Mesenchymal stem cell (in vitro differentiated cells and primary cell): ENCODE measurements at regions not wholly inside any gene's neighbourhood (a gene's known extent, or its start where the extent isn't known, plus 50 kb on each side); places are given as distances from the start of the nearest gene placed in this dataset.

Source experiments
- DNase-seq: peaks from one replicate; pipeline ENCODE4 v3.0.0-alpha.2; 2013
- H2AFZ ChIP-seq: one replicate; pipeline ENCODE4 v1.6.1; 2013; ENCODE audit warnings: low read depth, mild to moderate bottlenecking, control low read depth, inconsistent platforms, low read length, moderate library complexity
- H2AK5ac ChIP-seq: 2 replicates; pipeline ENCODE4 v1.6.1; 2013; ENCODE audit warnings: low read length, moderate library complexity, mild to moderate bottlenecking, inconsistent platforms; ENCODE audit not compliant: severe bottlenecking
- H2BK120ac ChIP-seq: one replicate; pipeline ENCODE4 v1.6.1; 2013; ENCODE audit warnings: low read depth, mild to moderate bottlenecking, inconsistent platforms, low read length, moderate library complexity
- H2BK12ac ChIP-seq, 2 experiments: one replicate each; pipeline ENCODE4 v1.6.1; 2013; ENCODE audit warnings: inconsistent platforms in 2 of 2, low read length in 2 of 2, mild to moderate bottlenecking in 2 of 2, moderate library complexity in 2 of 2, control low read depth in 1 of 2
- H2BK15ac ChIP-seq: one replicate; pipeline ENCODE4 v1.6.1; 2013; ENCODE audit warnings: mild to moderate bottlenecking, low read depth, inconsistent platforms; ENCODE audit not compliant: poor library complexity, severe bottlenecking
- H2BK5ac ChIP-seq: 2 replicates; pipeline ENCODE4 v1.6.1; 2013; ENCODE audit warnings: low read depth, mild to moderate bottlenecking, low read length, control low read depth, inconsistent platforms; ENCODE audit not compliant: poor library complexity, severe bottlenecking
- H3K14ac ChIP-seq, 2 experiments: one replicate each; pipeline ENCODE4 v1.6.1; 2013; ENCODE audit warnings: inconsistent platforms in 2 of 2, low read length in 2 of 2, control low read depth in 1 of 2, mild to moderate bottlenecking in 1 of 2, moderate library complexity in 1 of 2
- H3K18ac ChIP-seq, 2 experiments: one replicate each; pipeline ENCODE4 v1.6.1; 2013; ENCODE audit warnings: inconsistent platforms in 2 of 2, low read length in 2 of 2, control low read depth in 1 of 2, low read depth in 1 of 2, mild to moderate bottlenecking in 1 of 2
- H3K23ac ChIP-seq, 2 experiments: one replicate each; pipeline ENCODE4 v1.6.1; 2013; ENCODE audit warnings: inconsistent platforms in 2 of 2, low read length in 2 of 2, mild to moderate bottlenecking in 2 of 2, moderate library complexity in 2 of 2, control low read depth in 1 of 2
- H3K27ac ChIP-seq: 2 replicates; pipeline ENCODE4 v1.5.1; 2013; ENCODE audit warnings: mild to moderate bottlenecking, moderate library complexity, low read length, control low read depth, inconsistent platforms; ENCODE audit not compliant: poor library complexity, severe bottlenecking
- H3K27me3 ChIP-seq, 2 experiments: 2 replicates each; pipeline versions ENCODE4 v1.6.1 to v1.7.0; 2013; ENCODE audit warnings: low read length in 2 of 2, mild to moderate bottlenecking in 2 of 2, moderate library complexity in 2 of 2, control low read depth in 1 of 2, inconsistent platforms in 1 of 2; ENCODE audit not compliant: control insufficient read depth in 1 of 2, insufficient read depth in 1 of 2
- H3K36me3 ChIP-seq, 2 experiments: 2 replicates each; pipeline versions ENCODE4 v1.6.1 to v1.7.0; 2013; ENCODE audit warnings: low read length in 2 of 2, control low read depth in 1 of 2, inconsistent platforms in 1 of 2, low read depth in 1 of 2, mild to moderate bottlenecking in 1 of 2; ENCODE audit not compliant: insufficient read depth in 2 of 2, control insufficient read depth in 1 of 2
- H3K4ac ChIP-seq, 2 experiments: one replicate each; pipeline ENCODE4 v1.6.1; 2013; ENCODE audit warnings: inconsistent platforms in 2 of 2, low read length in 2 of 2, mild to moderate bottlenecking in 2 of 2, moderate library complexity in 2 of 2, control low read depth in 1 of 2, low read depth in 1 of 2
- H3K4me1 ChIP-seq: 2 replicates; pipeline ENCODE4 v1.6.1; 2013; ENCODE audit warnings: low read depth, low read length, control low read depth; ENCODE audit not compliant: control insufficient read depth, insufficient read depth
- H3K4me2 ChIP-seq: 2 replicates; pipeline ENCODE4 v1.6.1; 2013; ENCODE audit warnings: low read length, mild to moderate bottlenecking, inconsistent platforms; ENCODE audit not compliant: poor library complexity, severe bottlenecking
- H3K4me3 ChIP-seq, 2 experiments: 2 replicates each; pipeline versions ENCODE4 v1.5.1 to v1.7.0; 2013; ENCODE audit warnings: low read length in 2 of 2, mild to moderate bottlenecking in 2 of 2, control low read depth in 1 of 2, low read depth in 1 of 2; ENCODE audit not compliant: insufficient read depth in 1 of 2
- H3K79me1 ChIP-seq: replicated peaks from 2 replicates; pipeline ENCODE4 v1.6.1; 2013; ENCODE audit warnings: mild to moderate bottlenecking, control low read depth, low read length, inconsistent platforms; ENCODE audit not compliant: poor library complexity, severe bottlenecking
- H3K9ac ChIP-seq: 2 replicates; pipeline ENCODE4 v1.7.0; 2013; ENCODE audit warnings: mild to moderate bottlenecking, low read length, moderate library complexity
- H3K9me3 ChIP-seq: 2 replicates; pipeline ENCODE4 v1.7.0; 2013; ENCODE audit warnings: mild to moderate bottlenecking, low read length; ENCODE audit not compliant: control insufficient read depth
- H4K8ac ChIP-seq: one replicate; pipeline ENCODE4 v1.6.1; 2013; ENCODE audit warnings: inconsistent platforms, mild to moderate bottlenecking, low read length, moderate library complexity
- H4K91ac ChIP-seq: one replicate; pipeline ENCODE4 v1.6.1; 2013; ENCODE audit warnings: mild to moderate bottlenecking, low read length, inconsistent platforms
- whole genome bisulfite sequencing: methylation state at CpG from one replicate; pipeline ENCODE4 v1.1.7; 2013; ENCODE audit warnings: mixed read lengths; 5-methylcytosine and 5-hydroxymethylcytosine counted together

GRCh38 chr1:234898455-234899033, 230.1 kb downstream of the TOMM20 start:
- Histone ChIP-seq H3K4ac (peak overlapping the region; percentile 6 to 48), H3K18ac (peak overlapping the region; percentile 57 to 88), H4K8ac (peak overlapping the region; percentile 7), H2AK5ac (peak overlapping the region; percentile 79), H3K4me1 (peaks cover 22% of the 10 kb centered on the region), H2BK12ac (peak overlapping the region; percentile 56 to 84), H3K9ac (no peak overlapping the region), H4K91ac (peak overlapping the region; percentile 5), H3K14ac (no peak overlapping the region), H3K23ac (no peak overlapping the region), H2BK5ac (no peak overlapping the region), H2BK120ac (no peak overlapping the region), H3K36me3 (no peaks in the 10 kb centered on the region), H3K27me3 (no peaks in the 10 kb centered on the region), H3K4me2 (no peak overlapping the region), H2BK15ac (peak overlapping the region; percentile 17), H3K27ac (no peak overlapping the region), H3K79me1 (no peaks in the 10 kb centered on the region), H3K9me3 (no peaks in the 10 kb centered on the region), H2AFZ (no peak overlapping the region), H3K4me3 (no peak overlapping the region)
- 95% methylated on average over 6 of the region's 9 CpGs for WGBS
- no peak for DNase-seq

- Histone ChIP-seq H4K91ac (no peak overlapping the region), H3K36me3 (no peaks in the 10 kb centered on the region), H3K23ac (no peak overlapping the region), H2BK120ac (no peak overlapping the region), H3K18ac (peak overlapping the region in 1 of 2 experiments; percentile 12), H3K27me3 (no peaks in the 10 kb centered on the region), H3K4me2 (no peak overlapping the region), H2BK12ac (peak overlapping the region; percentile 12 to 56), H3K79me1 (no peaks in the 10 kb centered on the region), H3K27ac (no peak overlapping the region), H3K14ac (no peak overlapping the region), H2AFZ (no peak overlapping the region), H3K4me3 (no peak overlapping the region), H3K4me1 (peaks cover 25% of the 10 kb centered on the region), H2BK5ac (no peak overlapping the region), H4K8ac (peak overlapping the region; percentile 7), H3K9ac (no peak overlapping the region), H2AK5ac (peak overlapping the region; percentile 21), H2BK15ac (peak overlapping the region; percentile 17), H3K4ac (no peak overlapping the region), H3K9me3 (no peaks in the 10 kb centered on the region)
- no peak for DNase-seq
- 96% methylated on average over 10 of the region's 10 CpGs for WGBS
These were observed 230.7 kb downstream of the TOMM20 start for GRCh38 chr1:234897754-234898454.

DNA sequence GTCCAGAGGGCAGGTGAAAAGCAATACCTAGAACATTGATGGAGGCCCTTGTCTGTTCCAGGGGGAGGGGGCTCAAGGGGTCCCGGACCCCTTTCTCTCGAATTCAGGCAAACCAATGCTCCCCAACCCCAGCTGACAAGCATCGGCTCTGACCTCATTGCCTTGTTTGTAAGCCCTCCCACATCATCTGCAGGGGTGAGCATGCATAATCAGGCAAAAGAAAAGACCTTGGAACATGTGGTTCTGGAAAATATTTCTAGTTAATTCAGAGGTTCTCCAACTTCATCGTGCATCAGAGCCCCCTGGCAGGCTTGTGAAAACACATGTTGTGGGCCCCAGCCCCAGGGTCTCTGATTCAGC, 231.3 kb downstream of the TOMM20 start:
- H3K14ac ChIP-seq: no peak overlapping the region
- H3K4me3 ChIP-seq: no peak overlapping the region
- no peak overlapping the region for H3K18ac ChIP-seq
- peak overlapping the region; percentile 47 for H4K91ac ChIP-seq
- no peak overlapping the region for H4K8ac ChIP-seq
- H3K9me3 ChIP-seq: no peaks in the 10 kb centered on the region
- H3K4me2 ChIP-seq: no peak overlapping the region
- no peaks in the 10 kb centered on the region for H3K36me3 ChIP-seq
- H3K27me3 ChIP-seq: no peaks in the 10 kb centered on the region
- H3K27ac ChIP-seq: no peak overlapping the region
- WGBS: 76% methylated on average over 4 of the region's 4 CpGs
- no peak overlapping the region for H2AK5ac ChIP-seq
- no peaks in the 10 kb centered on the region for H3K79me1 ChIP-seq
- no peak overlapping the region for H2BK5ac ChIP-seq
- no peak overlapping the region for H3K23ac ChIP-seq
- no peak overlapping the region for H3K4ac ChIP-seq
- H2BK15ac ChIP-seq: no peak overlapping the region
- H3K4me1 ChIP-seq: peaks cover 25% of the 10 kb centered on the region
- no peak overlapping the region for H3K9ac ChIP-seq
- DNase-seq: no peak
- H2BK12ac ChIP-seq: peak overlapping the region in 1 of 2 experiments; percentile 60
- no peak overlapping the region for H2BK120ac ChIP-seq
- no peak overlapping the region for H2AFZ ChIP-seq

DNA sequence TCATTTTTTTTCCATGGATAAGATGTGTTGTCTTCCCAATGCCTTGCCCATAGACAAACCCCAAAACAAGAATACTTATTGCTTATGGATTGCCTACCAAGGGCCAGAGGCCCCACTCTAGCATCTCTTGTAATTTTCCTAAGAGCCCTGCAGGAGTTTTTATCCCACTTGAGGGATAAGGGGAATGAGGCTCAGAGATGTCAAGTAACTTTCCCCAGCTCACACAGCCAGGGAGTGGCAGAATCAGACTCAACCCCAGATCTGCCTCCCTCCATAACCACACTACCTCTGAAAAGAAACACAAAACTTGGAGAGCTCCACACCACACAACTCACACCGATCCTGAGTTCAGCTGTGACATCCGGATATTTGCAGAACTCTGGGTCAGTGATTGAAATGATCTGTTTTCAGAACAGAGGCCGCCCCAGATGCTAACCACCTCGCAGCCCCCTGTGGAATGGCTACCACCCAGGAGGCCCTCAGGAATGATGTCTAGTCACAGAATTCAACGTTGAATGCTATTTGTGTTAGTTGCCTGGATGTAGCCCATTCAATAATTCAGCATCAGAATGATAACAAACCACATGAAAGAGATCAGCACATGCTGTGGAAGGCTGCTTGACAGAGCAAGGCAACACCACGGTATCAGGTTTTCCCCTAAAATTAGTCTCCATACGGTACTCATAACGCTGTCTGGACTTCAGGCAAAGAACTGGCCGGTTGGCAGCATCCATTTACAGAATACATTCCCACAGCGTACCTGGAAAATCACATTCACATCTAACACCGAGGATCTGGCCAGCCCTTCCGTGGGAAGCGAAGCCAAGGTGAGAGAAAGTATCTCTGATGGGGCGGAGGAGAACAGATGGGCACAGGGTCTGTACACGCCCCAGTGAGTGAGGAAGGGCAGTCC, 231.9 kb downstream of the TOMM20 start:
- H3K23ac ChIP-seq: no peak overlapping the region
- no peak overlapping the region for H4K8ac ChIP-seq
- no peak overlapping the region for H3K14ac ChIP-seq
- H3K4me3 ChIP-seq: no peak overlapping the region
- H2BK15ac ChIP-seq: no peak overlapping the region
- no peaks in the 10 kb centered on the region for H3K9me3 ChIP-seq
- H3K4me2 ChIP-seq: no peak overlapping the region
- H3K4ac ChIP-seq: no peak overlapping the region
- H3K4me1 ChIP-seq: peaks cover 25% of the 10 kb centered on the region
- 97% methylated on average over 14 of the region's 15 CpGs for WGBS
- DNase-seq: no peak
- H4K91ac ChIP-seq: peak overlapping the region; percentile 47
- peak overlapping the region in 1 of 2 experiments; percentile 60 for H2BK12ac ChIP-seq
- no peak overlapping the region for H2AFZ ChIP-seq
- H2BK120ac ChIP-seq: no peak overlapping the region
- H3K36me3 ChIP-seq: no peaks in the 10 kb centered on the region
- H2AK5ac ChIP-seq: peak overlapping the region; percentile 22
- no peak overlapping the region for H2BK5ac ChIP-seq
- no peak overlapping the region for H3K18ac ChIP-seq
- no peak overlapping the region for H3K9ac ChIP-seq
- no peaks in the 10 kb centered on the region for H3K79me1 ChIP-seq
- H3K27ac ChIP-seq: no peak overlapping the region
- no peaks in the 10 kb centered on the region for H3K27me3 ChIP-seq
